GM19438 (cell line): ENCODE measurements at regions not wholly inside any gene's neighbourhood (a gene's known extent, or its start where the extent isn't known, plus 50 kb on each side); places are given as distances from the start of the nearest gene placed in this dataset.
"Not testable (repeated sequence)": the region's sequence is repeated elsewhere in the genome, so short reads cannot be mapped to it uniquely, and the experiment has no call there.

ENCODE experiments used
- ATAC-seq: cut with Tn5 transposase; IDR thresholded peaks from one replicate; pipeline ENCODE4 v1.9.1; 2021; ENCODE audit warnings: low read depth; ENCODE audit not compliant: unreplicated experiment

- no peak for ATAC-seq
These were observed 1038.8 kb upstream of the EPHA6 start for GRCh38 chr3:95775486-95776094.

- no peak for ATAC-seq
These were observed 1032.8 kb upstream of the EPHA6 start for GRCh38 chr3:95781598-95781997.

DNA sequence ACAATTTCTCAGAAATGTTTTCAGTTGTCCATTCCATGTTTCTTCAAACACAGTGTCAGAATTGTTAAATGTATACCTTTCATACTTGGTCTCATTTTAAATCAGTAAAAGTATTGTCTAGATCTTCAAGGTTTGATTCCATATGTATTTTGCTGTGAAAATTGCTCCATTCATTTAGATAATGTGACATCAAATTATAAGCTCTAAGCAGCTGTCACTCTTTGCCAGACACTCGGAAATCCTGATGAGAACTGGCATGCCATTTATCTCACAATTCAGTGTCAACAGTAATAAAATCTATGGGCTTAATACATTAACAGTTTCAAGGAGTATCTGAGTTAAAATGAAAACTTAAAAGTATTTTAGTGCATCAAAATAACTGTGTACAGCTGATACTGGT, 1025.3 kb upstream of the EPHA6 start:
- no peak for ATAC-seq

- no peak for ATAC-seq
These were observed 1017.3 kb upstream of the EPHA6 start for GRCh38 chr3:95797081-95797480.

- no peak for ATAC-seq
These were observed 1015.8 kb upstream of the EPHA6 start for GRCh38 chr3:95798628-95799027.

- ATAC-seq: no peak
These were observed 1003.9 kb upstream of the EPHA6 start for GRCh38 chr3:95810462-95810861.

GRCh38 chr3:95813244-95813643, 1001.1 kb upstream of the EPHA6 start:
- no peak for ATAC-seq

DNA sequence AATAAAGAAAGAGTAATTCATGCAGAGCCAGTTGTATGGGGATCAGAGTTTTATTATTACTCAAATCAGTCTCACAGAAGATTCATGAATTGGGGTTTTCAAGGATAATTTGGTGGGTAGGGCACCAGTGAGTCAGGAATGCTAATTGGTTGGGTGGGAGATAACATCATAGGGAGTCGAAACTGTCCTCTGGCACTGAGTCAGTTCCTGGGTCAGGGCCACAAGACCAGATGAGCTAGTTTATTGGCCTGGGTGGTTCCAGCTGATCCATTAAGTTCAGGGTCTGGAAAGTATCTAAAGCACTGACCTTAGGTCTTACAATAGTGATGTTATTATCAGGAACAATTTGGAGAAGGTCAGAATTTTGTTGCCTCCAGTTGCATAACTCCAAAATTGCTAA, 998.6 kb upstream of the EPHA6 start:
- no peak for ATAC-seq

GRCh38 chr3:95826419-95826818, 988.0 kb upstream of the EPHA6 start:
- no peak for ATAC-seq

DNA sequence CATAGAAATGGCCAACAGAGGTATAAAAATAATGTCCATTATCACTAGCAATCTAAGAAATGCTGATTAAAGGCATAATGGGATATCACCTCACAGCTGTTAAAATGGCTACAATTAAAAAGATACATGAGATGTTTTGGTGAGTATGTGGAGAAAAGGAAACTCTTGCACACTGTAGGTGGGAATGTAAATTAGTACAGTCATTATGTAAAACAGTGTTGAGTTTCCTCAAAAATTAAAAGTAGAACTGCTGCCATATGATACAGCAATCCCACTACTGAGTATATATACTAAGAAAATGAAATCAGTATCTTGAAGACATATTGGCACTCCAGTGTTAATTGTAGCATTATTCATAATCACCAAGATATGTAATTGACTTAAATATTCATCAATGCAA, 982.2 kb upstream of the EPHA6 start:
- no peak for ATAC-seq

DNA sequence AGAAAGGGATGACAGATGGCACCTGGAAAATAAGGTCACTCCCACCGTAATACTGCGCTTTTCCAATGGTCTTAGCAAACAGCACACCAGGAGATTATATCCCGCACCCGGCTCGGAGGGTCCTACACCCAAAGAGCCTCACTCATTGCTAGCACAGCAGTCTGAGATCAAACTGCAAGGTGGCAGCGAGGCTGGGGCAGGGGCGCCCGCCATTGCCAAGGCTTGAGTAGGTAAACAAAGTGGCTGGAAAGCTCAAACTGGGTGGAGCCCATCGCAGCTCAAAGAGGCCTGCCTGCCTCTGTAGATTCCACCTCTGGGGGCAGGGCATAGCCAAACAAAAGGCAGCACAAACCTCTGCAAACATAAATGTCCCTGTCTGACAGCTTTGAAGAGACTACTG, 953.8 kb upstream of the EPHA6 start:
- not testable (repeated sequence) for ATAC-seq

DNA sequence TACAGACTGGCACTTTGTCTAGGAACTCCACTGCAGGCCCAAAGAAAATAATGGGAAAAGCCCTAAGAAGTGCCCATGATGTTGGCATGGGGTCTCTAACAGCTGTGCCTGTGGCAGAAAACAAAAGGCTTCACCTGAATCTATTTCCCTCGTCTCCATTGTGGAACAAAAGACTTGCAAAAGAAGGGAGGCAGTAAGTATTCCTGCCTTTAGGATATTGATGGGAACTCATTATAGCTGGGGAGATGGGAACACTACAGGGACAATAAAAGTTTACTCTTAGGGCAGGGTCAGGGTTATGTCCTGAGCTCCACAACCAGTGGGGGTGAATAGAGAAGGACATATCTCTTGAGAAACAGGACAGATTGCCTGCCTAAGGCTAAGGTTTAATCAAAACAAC, 930.6 kb upstream of the EPHA6 start:
- no peak for ATAC-seq

DNA sequence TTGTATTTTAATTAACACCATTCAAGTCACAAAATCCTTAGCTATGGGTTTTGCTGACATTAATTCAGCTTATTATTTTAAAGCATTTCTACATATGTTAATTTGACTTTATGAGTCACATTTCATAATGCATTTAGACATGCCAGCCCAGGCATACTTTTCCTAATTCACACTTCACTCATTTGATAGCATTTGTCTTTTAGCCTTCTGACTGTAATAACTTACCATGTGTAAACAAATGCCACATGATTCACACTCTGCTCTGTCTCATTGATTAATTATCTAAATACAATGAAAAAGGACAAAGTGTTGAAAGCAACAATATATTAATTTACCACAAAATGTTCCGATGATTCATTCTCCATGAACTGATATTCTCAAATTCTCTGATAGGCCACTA, 927.8 kb upstream of the EPHA6 start:
- no peak for ATAC-seq

- ATAC-seq: no peak
These were observed 927.3 kb upstream of the EPHA6 start for GRCh38 chr3:95887114-95887513.

DNA sequence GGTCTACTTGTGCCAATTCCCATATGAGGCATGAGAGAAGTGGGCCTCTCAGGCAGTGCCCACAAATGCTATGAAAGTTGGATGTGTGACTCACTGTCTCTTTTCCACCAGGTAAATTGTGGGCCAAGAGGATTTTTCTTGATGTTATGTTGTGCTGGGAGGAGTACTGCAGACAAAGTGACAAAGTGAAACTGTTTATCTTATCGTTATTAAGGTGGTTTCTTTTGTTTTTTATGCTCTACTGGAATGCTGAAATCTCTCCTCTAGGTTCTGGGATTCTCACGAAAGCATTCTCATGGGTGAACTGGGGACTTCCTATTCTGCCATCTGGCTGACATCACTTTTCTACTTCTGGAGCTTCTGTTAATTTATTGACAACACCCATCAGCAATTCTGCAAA, 919.6 kb upstream of the EPHA6 start:
- ATAC-seq: no peak

DNA sequence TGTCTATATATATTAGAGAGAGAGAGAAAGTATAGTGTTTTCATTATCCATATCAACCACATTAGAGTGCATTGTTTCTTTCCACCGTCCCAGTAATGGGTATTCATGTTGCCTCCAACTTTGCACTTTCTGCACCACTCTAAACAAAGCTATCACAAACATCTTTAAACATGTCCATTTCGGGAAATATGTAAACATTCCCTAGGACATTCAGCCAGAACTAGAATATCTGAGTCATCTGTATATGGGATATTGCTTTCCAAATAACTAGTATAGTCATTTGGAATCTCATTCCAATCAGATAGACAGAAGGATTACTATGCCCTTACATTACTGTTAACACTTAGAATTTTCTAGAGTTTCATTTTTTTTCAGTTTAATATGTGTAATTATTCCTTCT, 914.9 kb upstream of the EPHA6 start:
- no peak for ATAC-seq

DNA sequence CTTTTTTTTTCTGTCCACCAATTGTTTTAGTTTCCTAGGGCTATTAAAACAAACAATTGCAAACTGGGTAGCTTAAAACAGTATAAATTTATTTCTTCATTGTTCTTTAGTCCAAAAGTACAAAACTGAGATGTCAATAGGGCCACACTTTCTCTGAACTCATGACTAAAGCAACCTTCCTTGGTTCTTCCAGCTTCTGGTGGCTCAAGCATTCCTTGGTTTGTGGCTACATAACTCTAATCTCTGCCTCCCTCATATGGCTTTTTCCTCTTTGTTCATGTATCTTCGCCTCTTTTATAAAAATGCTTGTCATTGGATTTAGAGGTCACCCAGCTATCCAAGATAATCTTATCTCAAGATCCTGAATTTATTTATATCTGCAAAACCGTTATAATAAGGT, 914.5 kb upstream of the EPHA6 start:
- ATAC-seq: no peak

DNA sequence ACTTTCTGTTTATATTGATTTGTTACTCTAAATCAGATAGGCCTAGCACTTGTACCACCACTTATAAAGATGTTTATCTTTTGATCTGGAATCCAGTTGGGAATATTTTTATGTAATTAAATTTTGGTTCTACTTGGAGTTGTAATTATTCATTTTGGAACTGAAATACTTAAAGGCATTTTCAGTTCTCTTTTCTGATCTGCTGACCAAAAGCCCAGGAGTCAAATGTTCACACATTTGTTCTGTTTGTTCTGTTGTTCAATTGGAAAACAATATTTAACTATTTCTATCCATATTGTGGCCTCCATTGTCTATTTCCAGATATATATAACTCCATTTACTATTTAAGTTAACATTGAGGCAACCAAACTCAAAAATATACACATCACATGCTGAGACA, 912.4 kb upstream of the EPHA6 start:
- no peak for ATAC-seq

DNA sequence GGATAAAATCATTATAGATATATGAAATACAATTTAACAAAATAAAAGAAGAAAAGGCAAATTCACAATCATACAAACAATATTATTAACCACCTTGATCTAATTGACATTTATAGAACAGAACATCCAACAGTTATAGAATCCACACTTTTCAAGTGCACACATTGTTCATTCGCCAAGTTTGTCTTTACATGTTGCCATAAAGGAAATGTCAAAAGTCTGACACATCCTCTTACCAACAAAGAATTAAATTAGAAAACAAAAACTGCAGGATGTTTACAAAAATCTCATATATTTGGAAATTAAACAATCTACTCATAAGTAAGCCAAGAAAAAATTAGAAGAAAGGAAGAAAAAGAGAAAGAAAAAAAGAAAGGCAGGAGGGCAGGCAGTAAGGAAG, 909.2 kb upstream of the EPHA6 start:
- no peak for ATAC-seq

GRCh38 chr3:95911767-95912166, 902.6 kb upstream of the EPHA6 start:
- no peak for ATAC-seq

DNA sequence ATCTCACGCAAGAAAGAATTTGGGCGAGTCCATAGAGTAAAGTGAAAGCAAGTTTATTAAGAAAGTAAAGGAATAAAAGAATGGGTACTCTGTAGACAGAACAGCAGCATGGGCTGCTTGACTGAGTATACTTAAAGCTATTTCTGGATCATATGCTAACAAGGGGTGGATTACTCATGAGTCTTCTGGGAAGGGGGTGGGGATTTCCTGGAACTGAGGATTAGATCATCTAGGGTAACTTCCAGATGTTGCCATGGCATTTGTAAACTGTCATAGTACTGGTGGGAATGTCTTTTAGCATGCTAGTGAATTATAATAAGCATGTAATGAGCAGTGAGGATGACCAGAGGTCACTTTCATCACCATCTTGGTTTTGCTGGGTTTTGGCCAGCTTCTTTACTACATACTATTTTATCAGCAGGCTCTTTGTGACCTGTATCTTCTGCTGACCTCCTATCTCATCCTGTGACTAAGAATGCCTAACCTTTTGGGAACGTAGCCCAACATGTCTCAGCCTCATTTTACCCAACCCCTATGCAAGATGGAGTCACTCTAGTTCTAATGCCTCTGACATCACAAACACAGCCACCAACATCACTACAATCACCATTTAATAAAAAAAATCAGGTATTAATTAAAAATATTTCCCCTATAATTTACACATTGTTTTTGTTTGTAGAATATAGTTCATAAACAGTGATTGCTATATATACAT, 890.7 kb upstream of the EPHA6 start:
- ATAC-seq: no peak

DNA sequence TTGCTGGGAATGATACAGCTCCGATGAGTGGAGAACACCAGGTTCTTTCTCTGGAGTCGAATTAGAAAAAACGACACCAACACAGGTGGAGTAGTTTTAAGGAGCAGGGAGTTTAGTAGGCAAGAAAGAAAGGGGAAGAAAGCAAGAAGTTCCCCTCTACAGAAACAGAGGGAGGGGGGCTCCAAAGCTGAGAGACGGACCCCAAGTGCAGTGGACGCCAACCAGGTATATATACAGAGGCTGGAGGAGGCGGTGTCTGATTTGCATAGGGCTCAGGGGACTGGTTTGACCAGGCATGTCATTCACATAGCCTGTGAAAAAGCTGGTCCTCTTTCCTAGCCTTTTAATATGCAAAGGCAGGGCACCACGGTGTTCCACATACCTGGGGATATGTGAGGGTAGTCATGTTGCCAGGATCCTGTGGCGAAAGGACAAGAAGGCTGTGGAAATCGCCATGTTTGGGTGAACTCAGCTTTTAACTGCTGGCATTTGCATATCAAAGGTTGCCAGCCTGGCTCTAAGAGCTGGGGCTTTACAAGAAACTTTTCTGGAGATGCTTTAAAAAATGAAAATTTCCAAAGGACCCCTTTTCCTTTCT, 887.4 kb upstream of the EPHA6 start:
- no peak for ATAC-seq
